Astrocyte (in vitro differentiated cells and primary cell): ENCODE measurements at regions not wholly inside any gene's neighbourhood (a gene's known extent, or its start where the extent isn't known, plus 50 kb on each side); places are given as distances from the start of the nearest gene placed in this dataset.

Experiments
- DNase-seq: peaks from one replicate; pipeline ENCODE4 v3.0.0-alpha.2; 2010; ENCODE audit warnings: low read depth
- FAIRE-seq: peaks from 2 replicates; lab custom pipeline; 2011; peaks lifted over from hg19 to GRCh38; lab: Jason Lieb, UNC
- H2AFZ ChIP-seq: 2 replicates; pipeline ENCODE4 v1.6.0; 2012; ENCODE audit warnings: low read depth, low read length, inconsistent platforms
- H3K27ac ChIP-seq: 2 replicates; pipeline ENCODE4 v1.5.1; 2011; ENCODE audit warnings: low read depth, low read length, inconsistent platforms
- H3K27me3 ChIP-seq: 2 replicates; pipeline ENCODE4 v1.6.0; 2011; ENCODE audit warnings: low read length, inconsistent platforms; ENCODE audit not compliant: insufficient read depth
- H3K36me3 ChIP-seq: 2 replicates; pipeline ENCODE4 v1.5.1; 2011; ENCODE audit warnings: low read length, inconsistent platforms; ENCODE audit not compliant: insufficient read depth
- H3K4me1 ChIP-seq: 2 replicates; pipeline ENCODE4 v1.5.1; 2011; ENCODE audit warnings: low read length, inconsistent platforms; ENCODE audit not compliant: insufficient read depth
- H3K4me2 ChIP-seq: 2 replicates; pipeline ENCODE4 v1.6.0; 2012; ENCODE audit warnings: low read length, inconsistent platforms
- H3K4me3 ChIP-seq: 2 replicates; pipeline ENCODE4 v1.5.1; 2011; ENCODE audit warnings: low read depth, mild to moderate bottlenecking, low read length, inconsistent platforms; ENCODE audit not compliant: insufficient read depth
- H3K79me2 ChIP-seq: 2 replicates; pipeline ENCODE4 v1.6.0; 2012; ENCODE audit warnings: mild to moderate bottlenecking, low read length, inconsistent platforms; ENCODE audit not compliant: insufficient read depth
- H3K9ac ChIP-seq: 2 replicates; pipeline ENCODE4 v1.6.0; 2012; ENCODE audit warnings: mild to moderate bottlenecking, low read length, inconsistent platforms
- H3K9me3 ChIP-seq: 2 replicates; pipeline ENCODE4 v1.5.1; 2012; ENCODE audit warnings: low read depth, mild to moderate bottlenecking, low read length, inconsistent platforms; ENCODE audit not compliant: insufficient read depth
- H4K20me1 ChIP-seq: 2 replicates; pipeline ENCODE4 v1.6.0; 2012; ENCODE audit warnings: low read length, inconsistent platforms; ENCODE audit not compliant: insufficient read depth
- H3K27ac Mint-ChIP-seq: one replicate; pipeline ENCODE4 v1.8.0; 2021; ENCODE audit warnings: mild to moderate bottlenecking, mixed read lengths; ENCODE audit not compliant: unreplicated experiment
- H3K27me3 Mint-ChIP-seq: one replicate; pipeline ENCODE4 v1.8.0; 2021; ENCODE audit warnings: low read depth, mixed read lengths; ENCODE audit not compliant: unreplicated experiment
- H3K36me3 Mint-ChIP-seq: one replicate; pipeline ENCODE4 v1.8.0; 2021; ENCODE audit warnings: low read depth, mixed read lengths; ENCODE audit not compliant: unreplicated experiment
- H3K4me1 Mint-ChIP-seq: one replicate; pipeline ENCODE4 v1.8.0; 2021; ENCODE audit warnings: low read depth, mixed read lengths; ENCODE audit not compliant: unreplicated experiment
- H3K4me3 Mint-ChIP-seq: one replicate; pipeline ENCODE4 v1.8.0; 2021; ENCODE audit warnings: mild to moderate bottlenecking, moderate library complexity, mixed read lengths; ENCODE audit not compliant: unreplicated experiment
- H3K9me3 Mint-ChIP-seq: one replicate; pipeline ENCODE4 v1.8.0; 2021; ENCODE audit warnings: mild to moderate bottlenecking, mixed read lengths; ENCODE audit not compliant: unreplicated experiment
- CTCF ChIP-seq: IDR thresholded peaks from 2 replicates; pipeline ENCODE4 v1.5.1; 2011; ENCODE audit warnings: low read depth, mild to moderate bottlenecking, inconsistent platforms, low read length, moderate library complexity; ENCODE audit not compliant: insufficient read depth
- EZH2 ChIP-seq: IDR thresholded peaks from 2 replicates; pipeline ENCODE4 v1.6.1; 2012; ENCODE audit warnings: mild to moderate bottlenecking, low read length, inconsistent platforms; ENCODE audit not compliant: insufficient read depth

- Histone ChIP-seq H3K79me2 (no peaks in the 10 kb centered on the region), H3K4me2 (no peak overlapping the region), H3K27me3 (no peaks in the 10 kb centered on the region), H2AFZ (no peak overlapping the region), H3K9ac (no peak overlapping the region), H3K36me3 (no peaks in the 10 kb centered on the region), H3K4me3 (no peak overlapping the region), H4K20me1 (no peaks in the 10 kb centered on the region), H3K27ac (no peak overlapping the region), H3K9me3 (no peaks in the 10 kb centered on the region), H3K4me1 (no peaks in the 10 kb centered on the region)
- Mint-ChIP-seq H3K9me3 (no peaks in the 10 kb centered on the region), H3K4me1 (peaks cover 10% of the 10 kb centered on the region), H3K27me3 (peaks cover 3% of the 10 kb centered on the region), H3K4me3 (no peak overlapping the region), H3K36me3 (no peaks in the 10 kb centered on the region), H3K27ac (no peak overlapping the region)
- TF ChIP-seq EZH2 (no peak), CTCF (no peak)
- no peak for DNase-seq
- no peak for FAIRE-seq
Observed at GRCh38 chr20:39669659-39670058, 707.5 kb downstream of the DHX35 start.

GRCh38 chr20:39668038-39668437 lies 705.9 kb downstream of the DHX35 start:
- Mint-ChIP-seq H3K4me1 (peaks cover 10% of the 10 kb centered on the region), H3K36me3 (no peaks in the 10 kb centered on the region), H3K27ac (no peak overlapping the region), H3K27me3 (peaks cover 3% of the 10 kb centered on the region), H3K4me3 (no peak overlapping the region), H3K9me3 (no peaks in the 10 kb centered on the region)
- Histone ChIP-seq H3K4me2 (no peak overlapping the region), H3K9me3 (no peaks in the 10 kb centered on the region), H3K4me1 (no peaks in the 10 kb centered on the region), H3K27me3 (no peaks in the 10 kb centered on the region), H3K27ac (no peak overlapping the region), H3K4me3 (no peak overlapping the region), H4K20me1 (no peaks in the 10 kb centered on the region), H3K9ac (no peak overlapping the region), H3K79me2 (no peaks in the 10 kb centered on the region), H2AFZ (no peak overlapping the region), H3K36me3 (no peaks in the 10 kb centered on the region)
- TF ChIP-seq EZH2 = no peak
- TF ChIP-seq CTCF = no peak
- DNase-seq (no peak), FAIRE-seq (no peak)

GRCh38 chr20:39661833-39662232 lies 699.7 kb downstream of the DHX35 start:
- H3K4me2 ChIP-seq = peak overlapping the region; percentile 39
- Mint-ChIP-seq H3K4me3 (no peak overlapping the region), H3K9me3 (no peaks in the 10 kb centered on the region)

More at GRCh38 chr20:39661833-39662232, 699.7 kb downstream of the DHX35 start:
- peaks cover 3% of the 10 kb centered on the region for H3K27me3 Mint-ChIP-seq
- Histone ChIP-seq H4K20me1 (no peaks in the 10 kb centered on the region), H3K36me3 (no peaks in the 10 kb centered on the region), H3K4me3 (no peak overlapping the region), H3K27ac (no peak overlapping the region), H3K9me3 (no peaks in the 10 kb centered on the region), H3K27me3 (no peaks in the 10 kb centered on the region), H2AFZ (no peak overlapping the region), H3K79me2 (no peaks in the 10 kb centered on the region), H3K9ac (no peak overlapping the region), H3K4me1 (peaks cover 21% of the 10 kb centered on the region)
- DNase-seq (peak; percentile 47), FAIRE-seq (peak; percentile 80)
- peak overlapping the region; percentile 28 for H3K27ac Mint-ChIP-seq
- TF ChIP-seq EZH2 (no peak), CTCF (no peak)
- peaks cover 25% of the 10 kb centered on the region for H3K4me1 Mint-ChIP-seq
- no peaks in the 10 kb centered on the region for H3K36me3 Mint-ChIP-seq
